ENCODE measurements at regions not wholly inside any gene's neighbourhood (a gene's known extent, or its start where the extent isn't known, plus 50 kb on each side); places are given as distances from the start of the nearest gene placed in this dataset.
A peak's percentile ranks its signal among the peaks of the same experiment; 100 is the strongest.
"Not testable (repeated sequence)": the region's sequence is repeated elsewhere in the genome, so short reads cannot be mapped to it uniquely, and the experiment has no call there.

DNA sequence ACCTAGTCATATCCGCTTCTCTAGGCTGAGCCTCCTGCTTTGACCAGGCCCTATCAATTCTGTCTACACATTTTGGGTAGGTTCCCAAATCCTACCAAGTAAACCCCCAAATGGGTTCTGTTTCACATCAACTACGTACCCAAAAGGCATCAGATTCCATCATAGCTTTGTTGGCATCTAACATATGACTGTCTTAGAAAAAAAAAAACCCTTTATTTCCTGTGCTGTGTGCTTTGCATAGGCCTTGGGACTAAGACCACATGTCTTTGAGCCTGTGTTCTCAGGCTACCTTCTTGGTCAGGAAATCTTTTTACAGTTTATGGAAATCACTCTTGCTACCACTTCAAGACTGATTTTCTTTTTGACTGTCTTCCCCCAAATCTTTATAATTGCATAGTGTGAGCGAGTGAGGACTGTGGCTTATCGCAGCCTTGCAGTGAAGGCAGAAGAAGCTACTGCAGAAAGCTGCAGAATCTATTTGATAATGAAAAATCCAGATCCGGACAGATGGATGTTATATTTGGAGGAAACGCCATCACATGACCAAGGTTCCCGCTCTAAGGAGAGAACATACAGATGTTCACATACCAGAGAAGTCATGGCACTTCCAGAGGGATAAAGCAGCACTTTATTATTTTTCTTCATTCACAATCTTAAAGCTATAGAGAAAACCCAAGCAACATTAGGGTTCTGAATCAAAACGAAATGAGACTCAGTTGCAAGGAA, 111.2 kb downstream of the EOMES start:
- no peaks in the 10 kb centered on the region for H3K36me3 ChIP-seq (replicated peaks in 1 of 2; ENCODE audit: insufficient read depth in 1 of 2, low read depth in 2 of 2)
- no peak overlapping the region for H3K27ac ChIP-seq
- H3K4me3 ChIP-seq = no peak overlapping the region
- intact Hi-C loops (cut with DNase I) = no loop called here
- 77 to 78% methylated on average over 8 of the region's 8 CpGs for WGBS, 2 donors
- H3K4me1 ChIP-seq = no peaks in the 10 kb centered on the region
- no peak for ATAC-seq
- no peak for TF ChIP-seq POLR2A (IDR thresholded peaks at IDR 0.05)
- TF ChIP-seq, protein P1, sequence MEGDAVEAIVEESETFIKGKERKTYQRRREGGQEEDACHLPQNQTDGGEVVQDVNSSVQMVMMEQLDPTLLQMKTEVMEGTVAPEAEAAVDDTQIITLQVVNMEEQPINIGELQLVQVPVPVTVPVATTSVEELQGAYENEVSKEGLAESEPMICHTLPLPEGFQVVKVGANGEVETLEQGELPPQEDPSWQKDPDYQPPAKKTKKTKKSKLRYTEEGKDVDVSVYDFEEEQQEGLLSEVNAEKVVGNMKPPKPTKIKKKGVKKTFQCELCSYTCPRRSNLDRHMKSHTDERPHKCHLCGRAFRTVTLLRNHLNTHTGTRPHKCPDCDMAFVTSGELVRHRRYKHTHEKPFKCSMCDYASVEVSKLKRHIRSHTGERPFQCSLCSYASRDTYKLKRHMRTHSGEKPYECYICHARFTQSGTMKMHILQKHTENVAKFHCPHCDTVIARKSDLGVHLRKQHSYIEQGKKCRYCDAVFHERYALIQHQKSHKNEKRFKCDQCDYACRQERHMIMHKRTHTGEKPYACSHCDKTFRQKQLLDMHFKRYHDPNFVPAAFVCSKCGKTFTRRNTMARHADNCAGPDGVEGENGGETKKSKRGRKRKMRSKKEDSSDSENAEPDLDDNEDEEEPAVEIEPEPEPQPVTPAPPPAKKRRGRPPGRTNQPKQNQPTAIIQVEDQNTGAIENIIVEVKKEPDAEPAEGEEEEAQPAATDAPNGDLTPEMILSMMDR (IDR thresholded peaks at IDR 0.05) = no peak
- no peak for DNase-seq
- H3K9me3 ChIP-seq = peaks cover 0 to 13% (median 0%) of the 10 kb centered on the region in 3 donors
- no peaks in the 10 kb centered on the region for H3K27me3 ChIP-seq

DNA sequence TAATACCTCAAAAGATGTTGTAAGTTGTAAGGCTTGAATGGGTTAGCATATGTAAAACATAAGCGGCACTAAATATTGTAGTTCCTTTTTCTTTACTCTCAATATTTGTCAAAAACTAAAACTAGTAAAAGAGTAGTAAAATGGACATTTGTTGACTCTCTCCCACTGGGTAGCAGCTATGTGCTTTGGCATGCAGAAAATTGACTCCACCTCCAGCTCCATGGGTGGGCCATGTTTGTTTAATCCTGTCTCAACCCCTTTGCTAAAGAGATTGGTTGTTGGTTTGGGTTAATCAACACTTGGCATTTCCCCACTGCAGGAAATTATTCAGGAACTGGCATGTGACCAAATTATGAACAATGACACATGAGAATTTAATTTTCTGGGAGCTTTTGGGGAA, 114.8 kb downstream of the EOMES start:
- no peak overlapping the region for H3K27ac ChIP-seq
- H3K9me3 ChIP-seq = no peaks in the 10 kb centered on the region
- H3K4me3 ChIP-seq = no peak overlapping the region
- DNase-seq (no peak), ATAC-seq (no peak)
- H3K27me3 ChIP-seq = no peaks in the 10 kb centered on the region
- no peaks in the 10 kb centered on the region for H3K4me1 ChIP-seq
- intact Hi-C loops (cut with DNase I) = no loop called here
- TF ChIP-seq, protein P1 (IDR thresholded peaks at IDR 0.05) = no peak
- WGBS, 2 donors = 78 to 90% methylated on average over 1 of the region's 1 CpG
- no peaks in the 10 kb centered on the region for H3K36me3 ChIP-seq (replicated peaks in 1 of 2; ENCODE audit: insufficient read depth in 1 of 2, low read depth in 2 of 2)

DNA sequence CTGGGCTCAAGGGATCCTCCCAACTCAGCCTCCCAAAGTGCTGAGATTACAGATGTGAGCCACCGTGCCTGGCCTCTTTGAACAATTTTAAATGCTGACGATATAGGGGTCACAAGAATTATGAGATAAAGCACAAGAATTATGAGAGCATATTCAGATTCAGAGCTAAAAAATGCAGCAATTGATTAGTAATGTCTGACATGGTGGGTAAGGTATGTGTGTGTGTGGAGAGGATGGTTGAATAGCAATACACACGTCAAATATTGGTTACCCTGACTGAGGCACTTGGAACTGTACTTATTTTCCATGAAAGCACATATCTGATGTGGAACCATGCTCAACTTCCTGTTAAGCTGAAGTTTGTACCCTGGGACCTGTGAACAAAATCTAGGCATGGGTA, 115.6 kb downstream of the EOMES start:
- Histone ChIP-seq H3K36me3 (replicated peaks in 1 of 2; ENCODE audit: insufficient read depth in 1 of 2, low read depth in 2 of 2) (no peaks in the 10 kb centered on the region), H3K4me3 (no peak overlapping the region), H3K9me3 (no peaks in the 10 kb centered on the region), H3K27ac (no peak overlapping the region), H3K4me1 (no peaks in the 10 kb centered on the region), H3K27me3 (no peaks in the 10 kb centered on the region)
- intact Hi-C loops (cut with DNase I) = no loop called here
- ATAC-seq (no peak), DNase-seq (no peak)
- whole genome bisulfite sequencing, 2 donors = 66 to 75% methylated on average over 3 of the region's 3 CpGs
- TF ChIP-seq, protein P1 (IDR thresholded peaks at IDR 0.05) = no peak
- TF ChIP-seq POLR2A (IDR thresholded peaks at IDR 0.05) = no peak

DNA sequence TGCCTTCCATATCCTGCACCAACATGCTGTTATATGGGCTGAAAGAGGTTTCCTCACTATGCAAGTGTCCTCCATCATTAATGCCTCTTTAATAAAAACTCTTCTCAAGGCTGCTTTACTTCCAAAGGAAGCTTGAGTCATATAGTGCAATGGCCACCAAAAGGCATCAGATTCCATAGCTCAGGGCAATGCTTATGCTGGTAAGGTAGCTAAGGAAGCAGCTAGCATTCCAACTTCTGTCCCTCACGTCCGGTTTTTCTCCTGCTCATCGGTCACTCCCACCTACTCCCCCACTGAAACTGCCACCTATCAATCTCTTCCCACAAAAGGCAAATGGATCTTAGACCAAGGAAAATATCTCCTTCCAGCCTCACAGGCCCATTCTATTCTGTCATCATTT, 117.1 kb upstream of the SLC4A7 start:
- ATAC-seq; DNase-seq; H3K27ac ChIP-seq; H3K27me3 ChIP-seq; H3K9me3 ChIP-seq; H3K36me3 ChIP-seq (replicated peaks in 1 of 2; ENCODE audit: insufficient read depth in 1 of 2, low read depth in 2 of 2); H3K4me1 ChIP-seq; intact Hi-C loops (cut with DNase I); H3K4me3 ChIP-seq: not testable (repeated sequence)
- 91 to 93% methylated on average over 3 of the region's 3 CpGs for WGBS, 2 donors

DNA sequence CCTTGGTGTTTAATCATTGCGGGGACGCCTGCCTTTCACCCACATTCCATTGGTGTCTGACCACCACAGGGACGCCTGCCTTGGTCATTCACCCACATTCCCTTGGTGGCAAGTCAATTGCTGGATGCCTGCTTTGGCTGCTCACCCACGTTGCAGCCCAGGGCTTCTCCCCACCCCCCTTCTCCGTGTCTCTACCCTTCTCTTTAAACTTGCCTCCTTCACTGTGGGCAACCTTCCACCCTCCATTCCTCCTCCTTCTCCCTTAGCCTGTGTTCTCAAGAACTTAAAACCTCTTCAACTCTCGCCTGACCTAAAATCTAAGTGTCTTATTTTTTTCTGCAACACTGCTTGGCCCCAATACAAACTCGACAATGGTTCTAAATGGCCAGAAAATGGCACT, 115.6 kb upstream of the SLC4A7 start:
- DNase-seq; H3K27ac ChIP-seq; H3K4me3 ChIP-seq; H3K27me3 ChIP-seq; H3K4me1 ChIP-seq; H3K36me3 ChIP-seq (replicated peaks in 1 of 2; ENCODE audit: insufficient read depth in 1 of 2, low read depth in 2 of 2); intact Hi-C loops (cut with DNase I); H3K9me3 ChIP-seq; ATAC-seq: not testable (repeated sequence)
- 66 to 71% methylated on average over 7 of the region's 7 CpGs for WGBS, 2 donors

DNA sequence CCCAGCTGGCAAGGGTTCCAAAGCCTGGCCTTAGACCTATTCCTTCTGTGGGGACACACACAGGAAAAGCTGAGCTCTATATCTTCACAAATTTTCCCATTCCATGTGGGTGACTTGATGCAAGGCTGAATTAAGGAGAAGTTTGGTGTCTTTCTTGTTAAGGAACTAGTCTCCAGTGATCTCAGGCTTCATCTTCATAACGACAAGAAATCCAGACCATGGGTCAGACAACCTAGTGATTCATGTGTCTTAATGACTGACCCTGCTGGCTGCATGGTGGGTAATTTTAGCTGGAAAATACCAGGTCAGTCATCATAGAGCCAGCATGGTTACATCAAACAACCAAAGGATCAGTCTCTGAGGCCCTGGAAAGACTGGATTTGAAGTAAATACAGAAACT, 112.7 kb upstream of the SLC4A7 start:
- H3K4me3 ChIP-seq = no peak overlapping the region
- 33 to 71% methylated on average over 1 of the region's 1 CpG for WGBS, 2 donors
- H3K4me1 ChIP-seq = no peaks in the 10 kb centered on the region
- DNase-seq (peak in 1 of 4 donors; percentile 5), ATAC-seq (no peak)
- H3K9me3 ChIP-seq = no peaks in the 10 kb centered on the region
- no peaks in the 10 kb centered on the region for H3K36me3 ChIP-seq (replicated peaks in 1 of 2; ENCODE audit: insufficient read depth in 1 of 2, low read depth in 2 of 2)
- H3K27me3 ChIP-seq = no peaks in the 10 kb centered on the region
- intact Hi-C loops (cut with DNase I) = no loop called here
- H3K27ac ChIP-seq = no peak overlapping the region
- no peak for TF ChIP-seq POLR2A (IDR thresholded peaks at IDR 0.05)
- TF ChIP-seq, protein P1 (IDR thresholded peaks at IDR 0.05) = no peak

Measured in body of pancreas (tissue), 4 donors.